GM12872 (cell line): ENCODE measurements at regions not wholly inside any gene's neighbourhood (a gene's known extent, or its start where the extent isn't known, plus 50 kb on each side); places are given as distances from the start of the nearest gene placed in this dataset.

Experiments used
- TF ChIP-seq, protein P1 (sequence below): IDR thresholded peaks from 3 replicates; pipeline ENCODE4 v1.5.1; 2011; ENCODE audit warnings: low read depth, mild to moderate bottlenecking, low read length, moderate library complexity; ENCODE audit not compliant: insufficient read depth

GRCh38 chr3:117246771-117247555 lies 537.4 kb downstream of the TUSC7 start:
- TF ChIP-seq, protein P1, sequence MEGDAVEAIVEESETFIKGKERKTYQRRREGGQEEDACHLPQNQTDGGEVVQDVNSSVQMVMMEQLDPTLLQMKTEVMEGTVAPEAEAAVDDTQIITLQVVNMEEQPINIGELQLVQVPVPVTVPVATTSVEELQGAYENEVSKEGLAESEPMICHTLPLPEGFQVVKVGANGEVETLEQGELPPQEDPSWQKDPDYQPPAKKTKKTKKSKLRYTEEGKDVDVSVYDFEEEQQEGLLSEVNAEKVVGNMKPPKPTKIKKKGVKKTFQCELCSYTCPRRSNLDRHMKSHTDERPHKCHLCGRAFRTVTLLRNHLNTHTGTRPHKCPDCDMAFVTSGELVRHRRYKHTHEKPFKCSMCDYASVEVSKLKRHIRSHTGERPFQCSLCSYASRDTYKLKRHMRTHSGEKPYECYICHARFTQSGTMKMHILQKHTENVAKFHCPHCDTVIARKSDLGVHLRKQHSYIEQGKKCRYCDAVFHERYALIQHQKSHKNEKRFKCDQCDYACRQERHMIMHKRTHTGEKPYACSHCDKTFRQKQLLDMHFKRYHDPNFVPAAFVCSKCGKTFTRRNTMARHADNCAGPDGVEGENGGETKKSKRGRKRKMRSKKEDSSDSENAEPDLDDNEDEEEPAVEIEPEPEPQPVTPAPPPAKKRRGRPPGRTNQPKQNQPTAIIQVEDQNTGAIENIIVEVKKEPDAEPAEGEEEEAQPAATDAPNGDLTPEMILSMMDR: no peak

- TF ChIP-seq, protein P1: no peak
These were observed 538.6 kb downstream of the TUSC7 start for GRCh38 chr3:117248153-117248552.

- TF ChIP-seq, protein P1: no peak
These were observed 542.6 kb downstream of the TUSC7 start for GRCh38 chr3:117252208-117252607.

DNA sequence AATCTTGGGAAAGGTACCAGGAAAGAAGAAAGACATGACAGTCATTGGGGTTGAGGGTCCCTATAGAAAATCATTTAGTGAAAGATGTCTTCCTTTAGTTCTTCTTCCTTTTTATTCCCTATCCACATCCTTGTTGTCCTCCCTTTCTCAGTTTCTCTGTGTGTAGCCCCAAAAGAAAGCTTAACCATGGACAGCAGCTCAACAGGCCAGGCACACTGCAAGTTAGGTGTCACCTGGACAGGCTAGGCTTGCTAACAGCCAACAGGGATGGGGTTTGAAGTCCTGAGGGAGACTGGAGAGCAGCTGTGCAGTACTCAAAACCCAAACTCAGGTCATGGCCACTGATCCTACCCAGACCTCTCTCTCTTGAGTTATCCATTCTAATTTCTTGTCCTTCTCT lies 543.1 kb downstream of the TUSC7 start:
- TF ChIP-seq, protein P1: no peak

DNA sequence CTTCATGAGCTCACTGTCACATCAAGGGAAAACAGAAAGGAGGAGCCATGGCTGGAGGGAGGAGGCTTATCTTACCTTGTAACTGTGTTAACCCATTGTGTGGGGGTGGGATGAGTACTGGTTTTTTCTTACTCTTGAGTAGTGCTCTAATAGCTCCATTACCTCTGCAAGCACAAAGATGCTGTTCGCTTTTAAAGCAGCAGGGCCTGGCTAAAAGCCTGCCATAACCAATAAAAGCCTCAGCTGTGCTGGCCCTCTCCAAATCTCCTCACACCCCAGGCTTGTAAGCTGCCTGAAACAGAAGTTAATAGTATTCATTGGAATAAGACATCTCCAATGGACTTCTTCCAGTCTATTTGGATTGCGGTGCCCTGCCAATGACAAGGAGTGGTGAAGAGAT lies 544.1 kb downstream of the TUSC7 start:
- TF ChIP-seq, protein P1: no peak

- TF ChIP-seq, protein P1: no peak
These were observed 545.4 kb downstream of the TUSC7 start for GRCh38 chr3:117254985-117255384.

- TF ChIP-seq, protein P1: no peak
These were observed 546.2 kb downstream of the TUSC7 start for GRCh38 chr3:117255736-117256135.

DNA sequence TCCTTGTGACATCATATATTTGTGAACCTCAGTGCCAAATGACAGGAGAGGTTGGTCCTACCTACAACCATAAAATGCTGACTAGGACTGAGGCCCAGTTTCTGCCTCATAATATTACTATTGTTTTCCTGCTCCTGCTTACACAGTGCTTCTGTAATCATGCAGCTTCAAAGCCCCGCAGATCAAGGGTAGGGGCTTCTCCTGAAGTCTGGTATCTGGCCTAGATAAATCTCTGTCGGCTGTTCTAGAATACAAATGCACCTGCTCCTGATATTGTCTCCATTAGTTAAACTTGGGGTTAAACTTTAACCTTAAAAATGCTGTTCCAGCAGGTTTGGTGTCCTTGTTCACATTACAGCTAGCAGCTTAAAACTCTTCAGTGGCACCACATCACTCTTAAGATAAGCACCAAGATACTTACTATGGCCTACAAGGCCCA lies 552.4 kb downstream of the TUSC7 start:
- TF ChIP-seq, protein P1: no peak
